Endothelial cell of umbilical vein (primary cell): ENCODE measurements at regions not wholly inside any gene's neighbourhood (a gene's known extent, or its start where the extent isn't known, plus 50 kb on each side); places are given as distances from the start of the nearest gene placed in this dataset.

Experiments used
- BruUV-seq: library from RNA; stranded (reverse); fragments of 400-500 nt; replicated peaks from 2 replicates; lab custom pipeline; 2021; lab: Mats Ljungman, UMichigan
- CTCF ChIA-PET: fragments of 300-600, 350-600 bp; sonication (Branson Sonifier 250); formaldehyde crosslinking; loops from one replicate; lab custom pipeline; 2021; ENCODE audit warnings: antibody characterized with exemption, inconsistent platforms; lab: Charles Lee
- POLR2A ChIA-PET: fragments of 300-600, 350-600 bp; sonication (Branson Sonifier 250); formaldehyde crosslinking; loops from one replicate; lab custom pipeline; 2021; ENCODE audit warnings: antibody characterized with exemption, inconsistent platforms; lab: Charles Lee
- DNase-seq: peaks from one replicate; pipeline ENCODE4 v3.0.0-alpha.2; 2011; ENCODE audit warnings: low read depth, low spot score
- FAIRE-seq: peaks from 2 replicates; lab custom pipeline; 2011; peaks lifted over from hg19 to GRCh38; lab: Jason Lieb, UNC
- H2AFZ ChIP-seq: 2 replicates; pipeline ENCODE4 v1.6.0; 2012; ENCODE audit warnings: low read depth, low read length, control low read depth, inconsistent platforms
- H3K27ac ChIP-seq: 2 replicates; pipeline ENCODE4 v1.5.1; 2011; ENCODE audit warnings: low read depth, mild to moderate bottlenecking, control low read depth, low read length, moderate library complexity; ENCODE audit not compliant: insufficient read depth
- H3K27me3 ChIP-seq, 2 experiments: 2 replicates each; pipeline versions ENCODE4 v1.6.0 to v1.6.1; 2011; ENCODE audit warnings: low read length in 2 of 2, mixed read lengths in 1 of 2; ENCODE audit not compliant: control insufficient read depth in 2 of 2, insufficient read depth in 2 of 2
- H3K36me3 ChIP-seq, 2 experiments: 2 replicates in 1 of 2; 3 replicates in 1 of 2; pipeline ENCODE4 v1.5.1; 2011; ENCODE audit warnings: low read length in 2 of 2, mild to moderate bottlenecking in 1 of 2, moderate library complexity in 1 of 2; ENCODE audit not compliant: control insufficient read depth in 2 of 2, insufficient read depth in 2 of 2; ENCODE audit errors: extremely low read depth in 1 of 2
- H3K4me1 ChIP-seq: 3 replicates; pipeline ENCODE4 v1.5.1; 2011; ENCODE audit warnings: mild to moderate bottlenecking, low read length; ENCODE audit not compliant: control insufficient read depth, insufficient read depth; ENCODE audit errors: extremely low read depth
- H3K4me2 ChIP-seq: 2 replicates; pipeline ENCODE4 v1.6.1; 2011; ENCODE audit warnings: low read length, control low read depth, mixed read lengths; ENCODE audit not compliant: insufficient read depth
- H3K4me3 ChIP-seq, 3 experiments: fragments of 200-600 bp in 1 of 3; sonication (generic), shearing (Covaris generic) in 1 of 3; replicated peaks in 1 of 3; 2 replicates each; pipeline ENCODE4 v1.5.1; 2011 to 2016; ENCODE audit warnings: control low read depth in 3 of 3, low read length in 3 of 3, mild to moderate bottlenecking in 2 of 3, inconsistent platforms in 1 of 3, low read depth in 1 of 3, moderate library complexity in 1 of 3; ENCODE audit not compliant: insufficient read depth in 1 of 3
- H3K79me2 ChIP-seq: 2 replicates; pipeline ENCODE4 v1.6.0; 2012; ENCODE audit warnings: low read length, inconsistent platforms; ENCODE audit not compliant: control insufficient read depth, insufficient read depth
- H3K9ac ChIP-seq: replicated peaks from 2 replicates; pipeline ENCODE3; 2011; ENCODE audit warnings: low read length, control low read depth; ENCODE audit not compliant: insufficient read depth; ENCODE audit errors: extremely low read depth
- H3K9me1 ChIP-seq: replicated peaks from 3 replicates; pipeline ENCODE4 v1.6.0; 2011; ENCODE audit warnings: mild to moderate bottlenecking, low read length; ENCODE audit not compliant: control insufficient read depth, insufficient read depth; ENCODE audit errors: extremely low read depth
- H3K9me3 ChIP-seq: replicated peaks from 2 replicates; pipeline ENCODE4 v1.5.1; 2012; ENCODE audit warnings: low read length, inconsistent platforms; ENCODE audit not compliant: control insufficient read depth, insufficient read depth
- H4K20me1 ChIP-seq: replicated peaks from 2 replicates; pipeline ENCODE3; 2011; ENCODE audit warnings: mild to moderate bottlenecking, low read length; ENCODE audit not compliant: control insufficient read depth, insufficient read depth; ENCODE audit errors: extremely low read depth
- EZH2 ChIP-seq: IDR thresholded peaks from 2 replicates; pipeline ENCODE4 v1.6.1; 2012; ENCODE audit warnings: borderline replicate concordance, low read depth, mild to moderate bottlenecking, moderate library complexity, low read length, inconsistent platforms; ENCODE audit not compliant: severe bottlenecking
- FOS ChIP-seq: IDR thresholded peaks from 2 replicates; pipeline ENCODE4 v1.6.1; 2011; ENCODE audit warnings: mild to moderate bottlenecking, low read length, moderate library complexity, borderline replicate concordance; ENCODE audit not compliant: insufficient read depth
- GATA2 ChIP-seq: IDR thresholded peaks from 2 replicates; pipeline ENCODE4 v1.7.0; 2011; ENCODE audit warnings: low read depth, mild to moderate bottlenecking, moderate library complexity, mixed read lengths, low read length; ENCODE audit not compliant: insufficient read length, insufficient read depth
- JUN ChIP-seq: IDR thresholded peaks from 2 replicates; pipeline ENCODE4 v1.6.1; 2011; ENCODE audit warnings: borderline replicate concordance, low read depth; ENCODE audit not compliant: insufficient read length, insufficient read depth
- MYC ChIP-seq: IDR thresholded peaks from one replicate; pipeline ENCODE4 v1.6.1; 2011; ENCODE audit warnings: mild to moderate bottlenecking, low read depth, low read length
- POLR2A ChIP-seq: IDR thresholded peaks from 2 replicates; pipeline ENCODE4 v1.6.1; 2012; ENCODE audit warnings: low read depth, mild to moderate bottlenecking, control low read depth, low read length
- POLR2AphosphoS5 ChIP-seq: IDR thresholded peaks from 2 replicates; pipeline ENCODE4 v1.6.1; 2012; ENCODE audit warnings: low read depth, mild to moderate bottlenecking, control low read depth, low read length, moderate library complexity; ENCODE audit not compliant: insufficient read depth
- dilution Hi-C: fragments of 300-500 bp; cut with MboI; formaldehyde crosslinking; loops from one replicate; pipeline ENCODE4 v1.15.0; 2019; ENCODE audit warnings: low sequenced_read_pairs; ENCODE audit not compliant: extremely low pct_ligation_motif_present
- intact Hi-C: fragments of 100-400 bp; cut with micrococcal nuclease; formaldehyde crosslinking; loops from one replicate; pipeline ENCODE4 v1.10.0; 2022
- TF ChIP-seq, protein P1 (sequence below): IDR thresholded peaks from 2 replicates; pipeline ENCODE4 v1.6.1; 2011; ENCODE audit not compliant: insufficient read depth, insufficient read length
- TF ChIP-seq, protein P2 (sequence below), 2 donors: IDR thresholded peaks; 1 replicate in 1 of 2; 2 replicates in 1 of 2; pipeline ENCODE4 v1.5.1; 2011; ENCODE audit warnings: low read length in 2 of 2, mild to moderate bottlenecking in 2 of 2, moderate library complexity in 2 of 2, control low read depth in 1 of 2, inconsistent platforms in 1 of 2, low read depth in 1 of 2; ENCODE audit not compliant: insufficient read depth in 1 of 2; ENCODE audit errors: extremely low read depth in 1 of 2

DNA sequence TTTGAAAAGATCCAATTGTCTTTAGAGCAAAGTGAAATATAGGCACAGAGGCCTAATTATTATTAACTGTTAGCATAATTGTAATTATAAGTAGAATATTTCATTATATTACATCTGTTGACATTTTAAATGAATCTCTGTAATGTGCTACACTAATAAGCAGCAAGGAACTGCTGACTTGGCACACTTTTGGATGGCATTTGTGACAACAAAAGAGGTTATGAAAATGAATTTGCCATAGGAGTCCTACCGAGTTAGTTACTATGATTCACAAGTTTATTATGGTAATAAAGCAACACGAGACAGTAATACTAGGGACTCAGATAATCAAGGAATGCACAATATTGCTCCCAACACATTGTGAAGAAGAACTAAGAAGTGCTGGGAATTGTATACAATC, 213.8 kb upstream of the PCDH9 start:
- dilution Hi-C loops, result no loop called here

More for the DNA sequence above, 213.8 kb upstream of the PCDH9 start:
- H3K27ac ChIP-seq, result no peak overlapping the region
- H3K4me3 ChIP-seq, result no peak overlapping the region
- no peaks in the 10 kb centered on the region for H3K9me1 ChIP-seq
- H3K4me1 ChIP-seq, result no peaks in the 10 kb centered on the region
- no peak overlapping the region for H3K9ac ChIP-seq
- intact Hi-C loops, result no loop called here
- H2AFZ ChIP-seq, result no peak overlapping the region
- no peaks in the 10 kb centered on the region for H4K20me1 ChIP-seq
- FAIRE-seq (no peak), DNase-seq (no peak)
- H3K36me3 ChIP-seq, result no peaks in the 10 kb centered on the region
- POLR2A ChIA-PET, result no interaction called here
- no peaks in the 10 kb centered on the region for H3K9me3 ChIP-seq
- CTCF ChIA-PET, result no interaction called here
- H3K79me2 ChIP-seq, result no peaks in the 10 kb centered on the region
- no peak overlapping the region for H3K4me2 ChIP-seq
- BruUV-seq, result no TSS peak
- no peaks in the 10 kb centered on the region for H3K27me3 ChIP-seq
- TF ChIP-seq MYC (no peak), FOS (no peak), POLR2AphosphoS5 (no peak), POLR2A (no peak), GATA2 (no peak), EZH2 (no peak), JUN (no peak)
- TF ChIP-seq, protein P1, sequence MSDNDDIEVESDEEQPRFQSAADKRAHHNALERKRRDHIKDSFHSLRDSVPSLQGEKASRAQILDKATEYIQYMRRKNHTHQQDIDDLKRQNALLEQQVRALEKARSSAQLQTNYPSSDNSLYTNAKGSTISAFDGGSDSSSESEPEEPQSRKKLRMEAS, result no peak
- TF ChIP-seq, protein P2, sequence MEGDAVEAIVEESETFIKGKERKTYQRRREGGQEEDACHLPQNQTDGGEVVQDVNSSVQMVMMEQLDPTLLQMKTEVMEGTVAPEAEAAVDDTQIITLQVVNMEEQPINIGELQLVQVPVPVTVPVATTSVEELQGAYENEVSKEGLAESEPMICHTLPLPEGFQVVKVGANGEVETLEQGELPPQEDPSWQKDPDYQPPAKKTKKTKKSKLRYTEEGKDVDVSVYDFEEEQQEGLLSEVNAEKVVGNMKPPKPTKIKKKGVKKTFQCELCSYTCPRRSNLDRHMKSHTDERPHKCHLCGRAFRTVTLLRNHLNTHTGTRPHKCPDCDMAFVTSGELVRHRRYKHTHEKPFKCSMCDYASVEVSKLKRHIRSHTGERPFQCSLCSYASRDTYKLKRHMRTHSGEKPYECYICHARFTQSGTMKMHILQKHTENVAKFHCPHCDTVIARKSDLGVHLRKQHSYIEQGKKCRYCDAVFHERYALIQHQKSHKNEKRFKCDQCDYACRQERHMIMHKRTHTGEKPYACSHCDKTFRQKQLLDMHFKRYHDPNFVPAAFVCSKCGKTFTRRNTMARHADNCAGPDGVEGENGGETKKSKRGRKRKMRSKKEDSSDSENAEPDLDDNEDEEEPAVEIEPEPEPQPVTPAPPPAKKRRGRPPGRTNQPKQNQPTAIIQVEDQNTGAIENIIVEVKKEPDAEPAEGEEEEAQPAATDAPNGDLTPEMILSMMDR (IDR thresholded peaks at IDR 0.05; ENCODE audit: extremely low read depth in 1 of 2, insufficient read depth in 1 of 2, low read depth in 1 of 2, low read length in 2 of 2), result no peak
